IMR-90 (cell line): ENCODE measurements at regions not wholly inside any gene's neighbourhood (a gene's known extent, or its start where the extent isn't known, plus 50 kb on each side); places are given as distances from the start of the nearest gene placed in this dataset.

Source experiments
- ATAC-seq: fragments of 200-7000 bp; cut with Tn5 transposase; 2 replicates; pipeline ENCODE4 v1.9.1; 2020; ENCODE audit warnings: low read depth, mild to moderate bottlenecking, moderate library complexity
- BruUV-seq: library from RNA; stranded (reverse); fragments of 400-500 nt; replicated peaks from 2 replicates; lab custom pipeline; 2021; lab: Mats Ljungman, UMichigan
- CTCF ChIA-PET: fragments of 300-600 bp; formaldehyde crosslinking; extraction: SDS; loops from one replicate; lab custom pipeline; 2021; ENCODE audit warnings: antibody characterized with exemption; lab: Yijun Ruan, JAX
- POLR2A ChIA-PET: fragments of 300-600 bp; sonication (Branson Sonifier 250); formaldehyde crosslinking; loops from one replicate; lab custom pipeline; 2022; ENCODE audit warnings: antibody characterized with exemption; ENCODE audit not compliant: unreplicated experiment; lab: Charles Lee
- DNase-seq: peaks from one replicate; pipeline ENCODE4 v3.0.0; 2013
- H2AFZ ChIP-seq: replicated peaks from 2 replicates; pipeline ENCODE3; 2013; ENCODE audit warnings: low read length, mild to moderate bottlenecking; ENCODE audit not compliant: poor library complexity
- H2AK5ac ChIP-seq: 2 replicates; pipeline ENCODE4 v1.6.1; 2013; ENCODE audit warnings: low read depth, low read length, inconsistent platforms
- H2AK9ac ChIP-seq: replicated peaks from 2 replicates; pipeline ENCODE3; 2013; ENCODE audit warnings: mild to moderate bottlenecking, low read depth, low read length, moderate library complexity; ENCODE audit not compliant: poor library complexity
- H2BK120ac ChIP-seq: 2 replicates; pipeline ENCODE4 v1.6.1; 2013; ENCODE audit warnings: low read depth, low read length, inconsistent platforms
- H2BK15ac ChIP-seq: 3 replicates; pipeline ENCODE4 v1.6.1; 2013; ENCODE audit warnings: low read depth, low read length, inconsistent platforms
- H2BK20ac ChIP-seq: 2 replicates; pipeline ENCODE4 v1.6.1; 2013; ENCODE audit warnings: low read depth, mild to moderate bottlenecking, inconsistent platforms, low read length, moderate library complexity
- H2BK5ac ChIP-seq: 2 replicates; pipeline ENCODE4 v1.6.1; 2013; ENCODE audit warnings: mild to moderate bottlenecking, low read depth, low read length, inconsistent platforms; ENCODE audit not compliant: poor library complexity, severe bottlenecking
- H3K14ac ChIP-seq: replicated peaks from 2 replicates; pipeline ENCODE4 v1.6.1; 2013; ENCODE audit warnings: low read depth, low read length, inconsistent platforms
- H3K18ac ChIP-seq: 2 replicates; pipeline ENCODE4 v1.6.1; 2013; ENCODE audit warnings: low read depth, low read length, control low read depth
- H3K23ac ChIP-seq: 2 replicates; pipeline ENCODE4 v1.6.1; 2013; ENCODE audit warnings: low read depth, low read length, inconsistent platforms
- H3K27ac ChIP-seq: 2 replicates; pipeline ENCODE4 v1.5.1; 2013; ENCODE audit warnings: mild to moderate bottlenecking, control low read depth, low read length; ENCODE audit not compliant: insufficient read depth
- H3K27me3 ChIP-seq: 2 replicates; pipeline ENCODE4 v1.6.1; 2013; ENCODE audit warnings: low read length; ENCODE audit not compliant: control insufficient read depth, insufficient read depth
- H3K36me3 ChIP-seq: 2 replicates; pipeline ENCODE4 v1.6.1; 2013; ENCODE audit warnings: low read length, mixed read lengths; ENCODE audit not compliant: control insufficient read depth, insufficient read depth
- H3K4ac ChIP-seq: 2 replicates; pipeline ENCODE4 v1.6.1; 2013; ENCODE audit warnings: low read depth, low read length, inconsistent platforms
- H3K4me1 ChIP-seq: 2 replicates; pipeline ENCODE4 v1.6.1; 2013; ENCODE audit warnings: low read length, mixed read lengths; ENCODE audit not compliant: control insufficient read depth, insufficient read depth
- H3K4me2 ChIP-seq: 2 replicates; pipeline ENCODE4 v1.6.1; 2013; ENCODE audit warnings: low read depth, mild to moderate bottlenecking, control low read depth, low read length, moderate library complexity
- H3K4me3 ChIP-seq: 2 replicates; pipeline ENCODE4 v1.5.1; 2013; ENCODE audit warnings: low read depth, mild to moderate bottlenecking, control low read depth, low read length, moderate library complexity; ENCODE audit not compliant: insufficient read depth
- H3K56ac ChIP-seq: 2 replicates; pipeline ENCODE4 v1.6.1; 2013; ENCODE audit warnings: low read length, inconsistent platforms; ENCODE audit not compliant: insufficient read depth; ENCODE audit errors: extremely low read depth
- H3K79me1 ChIP-seq, 2 experiments: 2 replicates each; pipeline ENCODE4 v1.6.1; 2013; ENCODE audit warnings: low read length in 2 of 2, inconsistent platforms in 1 of 2, low read depth in 1 of 2
- H3K9ac ChIP-seq: 2 replicates; pipeline ENCODE4 v1.6.1; 2013; ENCODE audit warnings: low read depth, low read length, control low read depth
- H3K9me1 ChIP-seq: 2 replicates; pipeline ENCODE4 v1.6.1; 2013; ENCODE audit warnings: low read length, inconsistent platforms; ENCODE audit not compliant: insufficient read depth
- H3K9me3 ChIP-seq: 2 replicates; pipeline ENCODE4 v1.6.1; 2013; ENCODE audit warnings: low read length; ENCODE audit not compliant: control insufficient read depth, insufficient read depth
- H4K20me1 ChIP-seq: 2 replicates; pipeline ENCODE4 v1.6.1; 2013; ENCODE audit warnings: low read length, inconsistent platforms; ENCODE audit not compliant: insufficient read depth
- H4K5ac ChIP-seq: 2 replicates; pipeline ENCODE4 v1.6.1; 2013; ENCODE audit warnings: mild to moderate bottlenecking, low read depth, low read length, control low read depth
- H4K8ac ChIP-seq, 2 experiments: 2 replicates each; pipeline ENCODE4 v1.6.1; 2013; ENCODE audit warnings: low read depth in 2 of 2, low read length in 2 of 2, control low read depth in 1 of 2, inconsistent platforms in 1 of 2
- H4K91ac ChIP-seq: 2 replicates; pipeline ENCODE4 v1.6.1; 2013; ENCODE audit warnings: low read depth, low read length, inconsistent platforms; ENCODE audit not compliant: insufficient read depth
- BHLHE40 ChIP-seq: fragments of 150-350 bp; IDR thresholded peaks from 2 replicates; pipeline ENCODE4 v1.6.1; 2016; ENCODE audit warnings: mild to moderate bottlenecking, low read depth, low read length
- CEBPB ChIP-seq: IDR thresholded peaks from 2 replicates; pipeline ENCODE4 v1.6.1; 2012; ENCODE audit warnings: low read depth, low read length, improper control_type of control experiment
- CHD1 ChIP-seq: IDR thresholded peaks from 2 replicates; pipeline ENCODE4 v1.6.1; 2012; ENCODE audit warnings: low read depth, low read length, improper control_type of control experiment
- FOS ChIP-seq: fragments of 150-350 bp; IDR thresholded peaks from 2 replicates; pipeline ENCODE4 v1.6.1; 2016; ENCODE audit warnings: low read depth, low read length
- MAFK ChIP-seq: IDR thresholded peaks from 2 replicates; pipeline ENCODE4 v1.6.1; 2012; ENCODE audit warnings: low read depth, low read length, improper control_type of control experiment
- MAZ ChIP-seq: IDR thresholded peaks from 2 replicates; pipeline ENCODE4 v1.6.1; 2012; ENCODE audit warnings: low read depth, mild to moderate bottlenecking, low read length, improper control_type of control experiment, moderate library complexity, borderline replicate concordance
- MXI1 ChIP-seq: IDR thresholded peaks from 2 replicates; pipeline ENCODE4 v1.6.1; 2012; ENCODE audit warnings: low read depth, mild to moderate bottlenecking, low read length, moderate library complexity, borderline replicate concordance
- NFE2L2 ChIP-seq: fragments of 150-350 bp; IDR thresholded peaks from 2 replicates; pipeline ENCODE4 v1.6.1; 2016; ENCODE audit warnings: low read depth, mild to moderate bottlenecking, low read length
- POLR2A ChIP-seq: IDR thresholded peaks from 2 replicates; pipeline ENCODE4 v1.6.1; 2012; ENCODE audit warnings: mild to moderate bottlenecking, low read depth, low read length
- RAD21 ChIP-seq: IDR thresholded peaks from 2 replicates; pipeline ENCODE4 v1.6.1; 2012; ENCODE audit warnings: low read length, improper control_type of control experiment
- RCOR1 ChIP-seq: IDR thresholded peaks from 2 replicates; pipeline ENCODE4 v1.6.1; 2012; ENCODE audit warnings: mild to moderate bottlenecking, low read length, improper control_type of control experiment; ENCODE audit not compliant: insufficient replicate concordance
- RFX5 ChIP-seq: IDR thresholded peaks from 2 replicates; pipeline ENCODE4 v1.8.0; 2012; ENCODE audit warnings: low read depth, mild to moderate bottlenecking, low read length, moderate library complexity
- SMC3 ChIP-seq: fragments of 150-350 bp; IDR thresholded peaks from 2 replicates; pipeline ENCODE4 v1.6.1; 2016; ENCODE audit warnings: low read depth, mild to moderate bottlenecking, antibody characterized with exemption, low read length, moderate library complexity
- WGBS, 2 experiments: methylation state at CpG; one replicate each; pipeline versions ENCODE4 v1.1.5 to v1.1.7; 2013; ENCODE audit warnings: missing lambda C conversion rate in 2 of 2; ENCODE audit not compliant: insufficient read length in 1 of 2; ENCODE audit errors: extremely low coverage in 2 of 2; 5-methylcytosine and 5-hydroxymethylcytosine counted together
- dilution Hi-C: fragments of 300-500 bp; cut with HindIII; formaldehyde crosslinking; loops from one replicate; pipeline ENCODE4 v1.14.3; 2018; ENCODE audit warnings: low sequenced_read_pairs; ENCODE audit not compliant: unreplicated experiment
- in situ Hi-C: fragments of 300-500 bp; cut with MboI; formaldehyde crosslinking; loops from 3 replicates; pipeline ENCODE4 v1.14.3; 2019; ENCODE audit warnings: low sequenced_read_pairs, inconsistent platforms, mixed read lengths
- intact Hi-C: fragments of 100-400 bp; cut with micrococcal nuclease; formaldehyde crosslinking; loops from 2 replicates; pipeline ENCODE4 v1.10.0; 2022
- TF ChIP-seq, protein P1 (sequence below): fragments of 150-350 bp; IDR thresholded peaks from 2 replicates; pipeline ENCODE4 v1.6.1; 2016; ENCODE audit warnings: low read depth, mild to moderate bottlenecking, low read length, moderate library complexity, borderline replicate concordance
- TF ChIP-seq, protein P2 (sequence below): conservative IDR thresholded peaks from 2 replicates; pipeline ENCODE4 v1.5.1; 2012; ENCODE audit warnings: mild to moderate bottlenecking, low read depth, low read length, improper control_type of control experiment
- TF ChIP-seq, protein P3 (sequence below): fragments of 150-350 bp; IDR thresholded peaks from 2 replicates; pipeline ENCODE4 v1.6.1; 2017; ENCODE audit warnings: mild to moderate bottlenecking, antibody characterized with exemption, low read length, low read depth

DNA sequence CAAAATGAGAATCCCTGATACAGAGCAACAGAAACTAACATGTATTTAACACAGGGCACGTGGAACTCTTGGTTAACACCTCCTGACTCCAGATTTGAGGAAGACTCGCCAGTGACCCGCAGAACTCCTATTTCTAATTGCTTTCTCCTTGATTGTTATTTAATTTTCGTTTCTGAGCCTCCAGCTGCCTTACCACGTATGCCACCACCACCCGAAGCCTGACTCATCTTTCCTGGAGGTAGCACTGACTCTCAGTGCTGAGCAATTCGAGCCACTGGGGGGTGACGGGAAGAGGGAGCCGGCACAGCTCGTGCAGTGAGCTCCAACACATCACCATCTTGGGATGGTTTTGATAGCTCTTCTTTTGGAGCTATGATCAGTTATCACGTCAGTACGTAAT lies 273.9 kb upstream of the MGMT start:
- Histone ChIP-seq H3K23ac (no peak overlapping the region), H3K27me3 (no peaks in the 10 kb centered on the region; the same call in 1 of the 2 replicates), H4K5ac (no peak overlapping the region), H3K14ac (no peak overlapping the region), H3K4ac (no peak overlapping the region), H3K9me1 (no peaks in the 10 kb centered on the region), H4K20me1 (no peaks in the 10 kb centered on the region), H3K56ac (no peak overlapping the region), H3K79me1 (no peaks in the 10 kb centered on the region), H3K9ac (no peak overlapping the region), H2BK15ac (no peak overlapping the region), H3K27ac (no peak overlapping the region), H3K9me3 (peaks cover 14% of the 10 kb centered on the region), H2BK120ac (no peak overlapping the region), H3K18ac (no peak overlapping the region), H2AK9ac (no peak overlapping the region), H3K4me2 (no peak overlapping the region), H4K8ac (no peak overlapping the region), H2BK5ac (no peak overlapping the region), H3K36me3 (no peaks in the 10 kb centered on the region), H2AK5ac (no peak overlapping the region), H2BK20ac (no peak overlapping the region), H3K4me1 (no peaks in the 10 kb centered on the region; the same call in 1 of the 2 replicates), H3K4me3 (no peak overlapping the region), H2AFZ (no peak overlapping the region), H4K91ac (no peak overlapping the region)
- no TSS peak for BruUV-seq
- intact Hi-C loops = no loop called here
- 0 out of 2 replicates have a peak, but pooled peaks have one; percentile 32 for ATAC-seq
- dilution Hi-C loops = no loop called here
- CTCF ChIA-PET = no interaction called here
- no CpG with 5 or more reads among the region's 12 CpGs for WGBS, 2 experiments
- in situ Hi-C loops = no loop called here
- no peak for DNase-seq
- POLR2A ChIA-PET = no interaction called here
- TF ChIP-seq CHD1 (no peak), SMC3 (no peak), RFX5 (no peak), CEBPB (no peak), POLR2A (no peak), MXI1 (no peak), NFE2L2 (no peak), BHLHE40 (no peak), MAFK (no peak), RCOR1 (no peak), RAD21 (no peak), MAZ (no peak), FOS (no peak)
- TF ChIP-seq, protein P1, sequence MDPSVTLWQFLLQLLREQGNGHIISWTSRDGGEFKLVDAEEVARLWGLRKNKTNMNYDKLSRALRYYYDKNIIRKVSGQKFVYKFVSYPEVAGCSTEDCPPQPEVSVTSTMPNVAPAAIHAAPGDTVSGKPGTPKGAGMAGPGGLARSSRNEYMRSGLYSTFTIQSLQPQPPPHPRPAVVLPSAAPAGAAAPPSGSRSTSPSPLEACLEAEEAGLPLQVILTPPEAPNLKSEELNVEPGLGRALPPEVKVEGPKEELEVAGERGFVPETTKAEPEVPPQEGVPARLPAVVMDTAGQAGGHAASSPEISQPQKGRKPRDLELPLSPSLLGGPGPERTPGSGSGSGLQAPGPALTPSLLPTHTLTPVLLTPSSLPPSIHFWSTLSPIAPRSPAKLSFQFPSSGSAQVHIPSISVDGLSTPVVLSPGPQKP = no peak
- TF ChIP-seq, protein P2, sequence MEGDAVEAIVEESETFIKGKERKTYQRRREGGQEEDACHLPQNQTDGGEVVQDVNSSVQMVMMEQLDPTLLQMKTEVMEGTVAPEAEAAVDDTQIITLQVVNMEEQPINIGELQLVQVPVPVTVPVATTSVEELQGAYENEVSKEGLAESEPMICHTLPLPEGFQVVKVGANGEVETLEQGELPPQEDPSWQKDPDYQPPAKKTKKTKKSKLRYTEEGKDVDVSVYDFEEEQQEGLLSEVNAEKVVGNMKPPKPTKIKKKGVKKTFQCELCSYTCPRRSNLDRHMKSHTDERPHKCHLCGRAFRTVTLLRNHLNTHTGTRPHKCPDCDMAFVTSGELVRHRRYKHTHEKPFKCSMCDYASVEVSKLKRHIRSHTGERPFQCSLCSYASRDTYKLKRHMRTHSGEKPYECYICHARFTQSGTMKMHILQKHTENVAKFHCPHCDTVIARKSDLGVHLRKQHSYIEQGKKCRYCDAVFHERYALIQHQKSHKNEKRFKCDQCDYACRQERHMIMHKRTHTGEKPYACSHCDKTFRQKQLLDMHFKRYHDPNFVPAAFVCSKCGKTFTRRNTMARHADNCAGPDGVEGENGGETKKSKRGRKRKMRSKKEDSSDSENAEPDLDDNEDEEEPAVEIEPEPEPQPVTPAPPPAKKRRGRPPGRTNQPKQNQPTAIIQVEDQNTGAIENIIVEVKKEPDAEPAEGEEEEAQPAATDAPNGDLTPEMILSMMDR = no peak
- TF ChIP-seq, protein P3, sequence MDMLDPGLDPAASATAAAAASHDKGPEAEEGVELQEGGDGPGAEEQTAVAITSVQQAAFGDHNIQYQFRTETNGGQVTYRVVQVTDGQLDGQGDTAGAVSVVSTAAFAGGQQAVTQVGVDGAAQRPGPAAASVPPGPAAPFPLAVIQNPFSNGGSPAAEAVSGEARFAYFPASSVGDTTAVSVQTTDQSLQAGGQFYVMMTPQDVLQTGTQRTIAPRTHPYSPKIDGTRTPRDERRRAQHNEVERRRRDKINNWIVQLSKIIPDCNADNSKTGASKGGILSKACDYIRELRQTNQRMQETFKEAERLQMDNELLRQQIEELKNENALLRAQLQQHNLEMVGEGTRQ = no peak
